Gastroesophageal sphincter (tissue), 4 donors: ENCODE measurements at regions not wholly inside any gene's neighbourhood (a gene's known extent, or its start where the extent isn't known, plus 50 kb on each side); places are given as distances from the start of the nearest gene placed in this dataset.

ENCODE experiments used
- ATAC-seq: fragments of 150-250 bp; one replicate; pipeline ENCODE4 v1.9.1; 2016; ENCODE audit warnings: mild to moderate bottlenecking, moderate library complexity
- H3K27ac ChIP-seq, 4 donors: fragments of 200-600 bp; sonication (generic) in 3 of 4; 1 replicate in 3 of 4; 2 replicates in 1 of 4; pipeline ENCODE4 v1.5.1; 2016 to 2019
- H3K27me3 ChIP-seq: fragments of 200-600 bp; sonication (generic); one replicate; pipeline ENCODE4 v1.5.1; 2019
- H3K36me3 ChIP-seq, 2 donors: fragments of 200-600 bp; sonication (generic); one replicate each; pipeline ENCODE4 v1.5.1; 2019; ENCODE audit warnings: control low read depth in 1 of 2
- H3K4me1 ChIP-seq, 3 donors: fragments of 200-600 bp; sonication (generic); 1 replicate in 2 of 3; 2 replicates in 1 of 3; pipeline ENCODE4 v1.5.1; 2016 to 2019; ENCODE audit warnings: control low read depth in 2 of 3
- H3K4me3 ChIP-seq, 2 donors: fragments of 200-600 bp; sonication (generic); one replicate each; pipeline ENCODE4 v1.5.1; 2019; ENCODE audit warnings: mild to moderate bottlenecking in 1 of 2, moderate library complexity in 1 of 2
- H3K9me3 ChIP-seq, 3 donors: fragments of 200-600 bp; sonication (generic); one replicate each; pipeline ENCODE4 v1.5.1; 2017 to 2019; ENCODE audit warnings: control low read depth in 2 of 3
- EP300 ChIP-seq: sonication (generic); formaldehyde crosslinking; IDR thresholded peaks from one replicate; pipeline ENCODE4 v1.6.1; 2017; ENCODE audit warnings: antibody characterized with exemption, mild to moderate bottlenecking
- POLR2A ChIP-seq, 2 donors: fragments of 450-650 bp; IDR thresholded peaks; one replicate each; pipeline ENCODE4 v1.6.1; 2017; ENCODE audit warnings: antibody characterized with exemption in 2 of 2, mild to moderate bottlenecking in 2 of 2, moderate library complexity in 1 of 2
- POLR2AphosphoS5 ChIP-seq: sonication (generic); formaldehyde crosslinking; IDR thresholded peaks from one replicate; pipeline ENCODE4 v1.6.1; 2017; ENCODE audit warnings: antibody characterized with exemption
- WGBS, 2 donors: methylation state at CpG; one replicate each; pipeline ENCODE4 v1.1.5; 2018; ENCODE audit warnings: low coverage in 1 of 2; 5-methylcytosine and 5-hydroxymethylcytosine counted together
- TF ChIP-seq, protein P1 (sequence below), 4 experiments: fragments of 200-600 bp in 2 of 4; fragments of 450-650 bp in 2 of 4; sonication (generic) in 1 of 4; IDR thresholded peaks; one replicate each; pipeline ENCODE4 v1.5.1; 2017 to 2019; ENCODE audit warnings: antibody characterized with exemption in 4 of 4, mild to moderate bottlenecking in 2 of 4, moderate library complexity in 2 of 4

DNA sequence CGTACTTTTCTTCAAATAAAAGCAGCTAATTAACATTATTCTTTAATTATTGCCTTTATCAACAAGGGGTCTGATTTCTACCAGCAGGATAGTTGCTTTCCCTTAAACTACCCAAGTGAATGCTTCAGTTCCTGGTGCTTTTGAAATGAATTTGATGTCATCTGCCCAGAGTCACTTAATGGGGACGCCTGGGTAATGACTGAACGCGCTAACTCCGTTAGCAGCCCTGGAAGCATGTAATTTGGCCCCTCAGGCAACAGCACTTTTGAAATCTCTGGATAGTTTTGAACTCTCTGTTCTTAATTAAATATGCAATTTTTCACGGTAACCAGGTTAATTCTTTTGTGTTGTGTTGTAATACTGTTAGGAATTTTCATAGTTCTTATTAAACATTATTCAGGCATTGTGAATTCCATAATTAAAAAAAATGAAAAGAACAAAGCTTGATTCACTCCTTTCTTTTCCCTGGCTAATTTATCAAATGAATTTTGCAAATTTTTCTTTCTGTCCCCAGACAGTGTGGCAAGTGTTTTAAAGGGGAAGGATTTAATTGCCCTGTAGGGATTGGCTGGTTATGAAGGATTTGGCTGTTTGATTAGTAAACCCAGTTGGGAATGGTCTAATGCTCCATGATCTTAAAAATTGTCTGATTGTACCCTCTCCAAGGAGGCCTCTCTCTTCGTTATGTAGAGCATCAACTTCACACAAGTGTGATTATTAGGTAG lies 137.5 kb upstream of the MYL2 start:
- WGBS, 2 donors: 67 to 75% methylated on average over 7 of the region's 7 CpGs
- ATAC-seq: no peak
- Histone ChIP-seq H3K27me3 (peaks cover 36% of the 10 kb centered on the region), H3K36me3 (no peaks in the 10 kb centered on the region), H3K27ac (no peak overlapping the region), H3K4me3 (no peak overlapping the region), H3K4me1 (no peaks in the 10 kb centered on the region), H3K9me3 (no peaks in the 10 kb centered on the region)
- TF ChIP-seq POLR2AphosphoS5 (no peak), POLR2A (IDR thresholded peaks at IDR 0.05) (no peak)
- TF ChIP-seq, protein P1, sequence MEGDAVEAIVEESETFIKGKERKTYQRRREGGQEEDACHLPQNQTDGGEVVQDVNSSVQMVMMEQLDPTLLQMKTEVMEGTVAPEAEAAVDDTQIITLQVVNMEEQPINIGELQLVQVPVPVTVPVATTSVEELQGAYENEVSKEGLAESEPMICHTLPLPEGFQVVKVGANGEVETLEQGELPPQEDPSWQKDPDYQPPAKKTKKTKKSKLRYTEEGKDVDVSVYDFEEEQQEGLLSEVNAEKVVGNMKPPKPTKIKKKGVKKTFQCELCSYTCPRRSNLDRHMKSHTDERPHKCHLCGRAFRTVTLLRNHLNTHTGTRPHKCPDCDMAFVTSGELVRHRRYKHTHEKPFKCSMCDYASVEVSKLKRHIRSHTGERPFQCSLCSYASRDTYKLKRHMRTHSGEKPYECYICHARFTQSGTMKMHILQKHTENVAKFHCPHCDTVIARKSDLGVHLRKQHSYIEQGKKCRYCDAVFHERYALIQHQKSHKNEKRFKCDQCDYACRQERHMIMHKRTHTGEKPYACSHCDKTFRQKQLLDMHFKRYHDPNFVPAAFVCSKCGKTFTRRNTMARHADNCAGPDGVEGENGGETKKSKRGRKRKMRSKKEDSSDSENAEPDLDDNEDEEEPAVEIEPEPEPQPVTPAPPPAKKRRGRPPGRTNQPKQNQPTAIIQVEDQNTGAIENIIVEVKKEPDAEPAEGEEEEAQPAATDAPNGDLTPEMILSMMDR (IDR thresholded peaks at IDR 0.05): no peak

DNA sequence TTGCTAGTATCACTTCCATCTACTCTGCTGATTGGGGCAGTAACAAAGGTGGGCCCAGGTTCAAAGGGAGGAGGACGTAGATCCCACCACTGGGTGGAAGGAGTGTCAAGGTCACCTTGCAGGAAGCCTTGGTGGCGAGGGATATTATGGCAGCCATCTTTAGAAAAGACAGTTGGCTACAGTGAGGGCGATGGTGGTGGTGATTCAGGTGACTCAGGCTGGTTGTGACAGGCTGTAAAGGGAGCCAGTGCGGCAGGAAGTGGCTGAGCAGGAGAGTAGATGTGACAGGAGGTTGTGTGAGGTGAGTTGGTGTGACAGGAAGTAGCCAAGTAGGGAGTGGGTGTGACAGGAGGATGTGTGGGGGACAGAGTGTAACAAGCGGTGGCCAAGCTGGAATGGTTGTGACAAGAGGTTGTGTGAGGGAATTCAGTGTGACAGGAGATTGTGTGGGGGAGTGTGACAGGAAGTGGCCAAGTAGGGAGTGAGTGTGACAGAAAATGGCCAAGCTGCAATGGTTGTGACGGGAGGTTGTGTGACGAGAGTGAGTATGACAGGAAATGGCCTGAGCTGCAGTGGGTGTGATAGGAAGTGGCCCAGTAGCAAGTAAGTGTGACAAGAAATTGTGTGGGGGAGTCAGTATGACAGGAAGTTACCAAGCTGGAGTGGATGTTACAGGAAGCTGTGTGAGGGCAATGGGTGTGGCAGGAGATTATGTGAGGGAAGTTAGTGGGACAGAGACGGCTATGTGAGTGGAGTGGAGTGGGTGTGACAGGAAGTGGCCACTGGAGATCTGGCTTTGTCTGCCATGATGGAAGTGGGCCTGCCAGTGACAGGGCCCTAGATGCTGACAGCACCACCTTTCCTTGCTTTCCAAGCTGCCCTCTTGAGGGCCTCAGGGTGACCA lies 136.5 kb upstream of the MYL2 start:
- Histone ChIP-seq H3K27me3 (peaks cover 38% of the 10 kb centered on the region), H3K27ac (no peak overlapping the region), H3K36me3 (no peaks in the 10 kb centered on the region), H3K4me3 (no peak overlapping the region), H3K4me1 (no peaks in the 10 kb centered on the region), H3K9me3 (no peaks in the 10 kb centered on the region)
- TF ChIP-seq POLR2A (IDR thresholded peaks at IDR 0.05) (no peak), POLR2AphosphoS5 (no peak), EP300 (no peak)
- TF ChIP-seq, protein P1 (IDR thresholded peaks at IDR 0.05): no peak
- WGBS, 2 donors: 62 to 89% methylated on average over 5 of the region's 8 CpGs
- ATAC-seq: no peak

DNA sequence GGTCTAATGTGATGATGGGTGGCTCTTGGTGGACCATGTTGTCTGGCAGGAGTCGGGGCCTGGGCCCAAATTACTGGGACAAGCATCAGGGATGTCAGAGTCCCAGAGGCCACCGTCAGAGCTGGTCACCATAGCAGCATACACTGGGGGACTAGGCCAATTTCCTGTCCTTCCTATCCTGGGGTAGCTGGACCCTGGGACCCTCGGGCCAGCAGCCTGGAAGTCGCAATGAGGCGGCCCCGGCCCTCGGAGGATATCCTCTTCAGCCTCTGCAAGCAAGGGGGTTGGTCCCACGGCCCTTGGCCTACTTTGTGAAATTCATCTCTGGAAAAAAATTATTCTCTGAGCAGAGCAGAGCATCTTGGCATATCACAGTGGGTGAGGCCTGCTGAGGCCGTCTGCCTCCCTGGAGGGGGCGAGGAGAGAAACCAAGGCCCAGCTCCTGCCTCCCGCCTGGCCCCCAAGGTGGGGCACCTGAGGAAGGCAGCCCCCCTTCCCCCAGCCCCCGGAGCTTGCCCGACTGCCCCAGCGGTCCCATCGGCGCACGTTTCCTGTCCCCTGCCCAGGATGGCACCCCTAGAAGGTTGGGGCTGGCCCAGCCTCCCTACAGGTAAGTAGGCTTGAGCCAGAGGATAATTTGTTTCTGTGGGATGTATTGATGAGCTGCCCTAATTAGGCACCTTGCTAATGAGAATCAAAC lies 135.0 kb upstream of the MYL2 start:
- 90% methylated on average over 2 of the region's 17 CpGs; no CpG with 5 or more reads in 1 of the 2 donors for WGBS, 2 donors

DNA sequence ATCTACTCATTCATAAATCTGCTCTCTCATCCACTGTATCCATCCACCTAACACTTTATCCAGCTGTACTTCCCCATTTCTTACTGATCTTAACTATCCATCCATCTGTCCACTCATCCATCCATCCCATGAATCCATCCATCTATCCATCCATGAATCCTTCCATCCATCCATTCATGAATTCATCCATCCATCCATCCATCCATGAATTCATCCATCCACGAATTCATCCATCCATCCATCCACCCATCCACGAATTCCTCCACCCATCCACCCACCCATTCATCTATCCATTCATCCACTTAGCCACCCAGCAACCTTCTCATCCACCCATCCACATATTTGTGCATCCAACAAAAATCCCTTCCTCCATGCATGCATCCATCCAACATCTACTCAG lies 128.6 kb upstream of the MYL2 start:
- H3K4me1 ChIP-seq: no peaks in the 10 kb centered on the region
- H3K9me3 ChIP-seq: no peaks in the 10 kb centered on the region
- H3K27me3 ChIP-seq: peaks cover 38% of the 10 kb centered on the region
- H3K36me3 ChIP-seq: no peaks in the 10 kb centered on the region
- 80 to 92% methylated on average over 2 of the region's 2 CpGs for WGBS, 2 donors
- no peak overlapping the region for H3K4me3 ChIP-seq
- no peak for ATAC-seq
- H3K27ac ChIP-seq: no peak overlapping the region
- TF ChIP-seq, protein P1 (IDR thresholded peaks at IDR 0.05): no peak
- no peak for TF ChIP-seq POLR2A (IDR thresholded peaks at IDR 0.05)
- TF ChIP-seq POLR2AphosphoS5: no peak
- no peak for TF ChIP-seq EP300

More for the DNA sequence above, 135.0 kb upstream of the MYL2 start:
- peaks cover 38% of the 10 kb centered on the region for H3K27me3 ChIP-seq
- H3K27ac ChIP-seq: no peak overlapping the region
- no peaks in the 10 kb centered on the region for H3K4me1 ChIP-seq
- no peaks in the 10 kb centered on the region for H3K9me3 ChIP-seq
- no peak overlapping the region for H3K4me3 ChIP-seq
- no peak for ATAC-seq
- TF ChIP-seq POLR2AphosphoS5: no peak
- no peaks in the 10 kb centered on the region for H3K36me3 ChIP-seq

DNA sequence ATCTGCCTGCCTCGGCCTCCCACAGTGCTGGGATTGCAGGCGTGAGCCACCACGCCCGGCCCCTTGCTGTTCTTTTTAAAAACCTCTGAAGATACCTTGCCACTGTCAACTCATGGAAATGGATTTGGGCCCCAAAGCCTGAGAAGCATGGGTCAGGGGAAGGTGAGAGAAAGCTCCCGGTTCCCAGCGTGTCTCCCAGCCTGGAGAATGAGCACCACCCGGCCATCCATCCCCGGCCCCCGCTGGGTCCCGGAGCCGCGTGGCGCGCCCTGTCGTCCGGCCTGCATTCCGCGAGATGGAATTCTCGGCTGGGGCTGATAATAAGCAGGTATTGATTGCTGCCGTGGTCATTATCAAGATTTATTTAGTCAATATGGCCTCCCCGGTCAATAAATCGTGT lies 126.5 kb upstream of the MYL2 start:
- Histone ChIP-seq H3K27me3 (peaks cover 35% of the 10 kb centered on the region), H3K4me3 (no peak overlapping the region), H3K36me3 (no peaks in the 10 kb centered on the region), H3K27ac (no peak overlapping the region), H3K9me3 (no peaks in the 10 kb centered on the region), H3K4me1 (no peaks in the 10 kb centered on the region)
- TF ChIP-seq, protein P1 (IDR thresholded peaks at IDR 0.05): no peak
- TF ChIP-seq EP300 (no peak), POLR2AphosphoS5 (no peak), POLR2A (IDR thresholded peaks at IDR 0.05) (no peak)
- no peak for ATAC-seq
- WGBS, 2 donors: 63 to 75% methylated on average over 2 to 3 of the region's 22 CpGs
